ENCODE measurements at regions not wholly inside any gene's neighbourhood (a gene's known extent, or its start where the extent isn't known, plus 50 kb on each side); places are given as distances from the start of the nearest gene placed in this dataset.

GRCh38 chr6:137816688-137817618, 50.1 kb upstream of the TNFAIP3 start:
- TF ChIP-seq CTCF (conservative IDR thresholded peaks at IDR 0.05; ENCODE audit: low read depth, low read length), result no peak
- TF ChIP-seq RAD21 (IDR thresholded peaks at IDR 0.05; ENCODE audit: low read length), result no peak
- no peak for TF ChIP-seq POLR2A (IDR thresholded peaks at IDR 0.05; ENCODE audit: low read depth, low read length)
- no peak for TF ChIP-seq RFX5 (IDR thresholded peaks at IDR 0.05; ENCODE audit: low read depth, low read length)
- TF ChIP-seq MAZ (IDR thresholded peaks at IDR 0.05; ENCODE audit: borderline replicate concordance, low read depth, low read length), result no peak
- no peak for TF ChIP-seq ELK1 (IDR thresholded peaks at IDR 0.05; ENCODE audit: borderline replicate concordance, low read depth, low read length)
- no peak for TF ChIP-seq SMC3 (IDR thresholded peaks at IDR 0.05; ENCODE audit: low read depth, low read length)
- TF ChIP-seq CHD1 (IDR thresholded peaks at IDR 0.05; ENCODE audit: low read depth, low read length), result no peak
- no peak for TF ChIP-seq CEBPB (IDR thresholded peaks at IDR 0.05; ENCODE audit: low read depth, low read length)
- TF ChIP-seq USF2 (IDR thresholded peaks at IDR 0.05; ENCODE audit: low read depth, low read length), result no peak
- TF ChIP-seq FOS (IDR thresholded peaks at IDR 0.05; ENCODE audit: low read depth, low read length), result no peak
